NCI-H345 treated with DMSO at 0.1 percent for 48 hours (cell line): ENCODE measurements at regions not wholly inside any gene's neighbourhood (a gene's known extent, or its start where the extent isn't known, plus 50 kb on each side); places are given as distances from the start of the nearest gene placed in this dataset.

Experiments used
- DNase-seq: peaks from one replicate; lab custom pipeline; 2025; ENCODE audit not compliant: unreplicated experiment; lab: John Stamatoyannopoulos, UW

- DNase-seq: no peak
Observed at GRCh38 chr12:90281154-90281868, 572.7 kb upstream of the ATP2B1 start.

- no peak for DNase-seq
Observed at GRCh38 chr12:90280564-90281058, 572.0 kb upstream of the ATP2B1 start.

GRCh38 chr12:90280033-90280432 is 571.4 kb upstream of the ATP2B1 start:
- DNase-seq: no peak

GRCh38 chr12:90275088-90275487 is 566.5 kb upstream of the ATP2B1 start:
- no peak for DNase-seq

- DNase-seq: no peak
Observed at GRCh38 chr12:90274407-90274806, 565.8 kb upstream of the ATP2B1 start.

- DNase-seq: no peak
Observed at GRCh38 chr12:90268574-90268973, 559.9 kb upstream of the ATP2B1 start.

GRCh38 chr12:90262251-90262650 is 553.6 kb upstream of the ATP2B1 start:
- DNase-seq: no peak

GRCh38 chr12:90261283-90261682 is 552.6 kb upstream of the ATP2B1 start:
- DNase-seq: no peak

GRCh38 chr12:90260136-90260535 is 551.5 kb upstream of the ATP2B1 start:
- no peak for DNase-seq

GRCh38 chr12:90257927-90258624 is 549.4 kb upstream of the ATP2B1 start:
- DNase-seq: no peak

- no peak for DNase-seq
Observed at GRCh38 chr12:90254796-90255195, 546.2 kb upstream of the ATP2B1 start.

GRCh38 chr12:90253674-90254181 is 545.1 kb upstream of the ATP2B1 start:
- no peak for DNase-seq

- DNase-seq: no peak
Observed at GRCh38 chr12:90253136-90253535, 544.5 kb upstream of the ATP2B1 start.

- DNase-seq: no peak
Observed at GRCh38 chr12:90250766-90251165, 542.1 kb upstream of the ATP2B1 start.

- no peak for DNase-seq
Observed at GRCh38 chr12:90250042-90250441, 541.4 kb upstream of the ATP2B1 start.

GRCh38 chr12:90246688-90247087 is 538.0 kb upstream of the ATP2B1 start:
- no peak for DNase-seq

- DNase-seq: no peak
Observed at GRCh38 chr12:90245391-90245790, 536.8 kb upstream of the ATP2B1 start.

- no peak for DNase-seq
Observed at GRCh38 chr12:90244232-90244631, 535.6 kb upstream of the ATP2B1 start.

GRCh38 chr12:90243211-90243610 is 534.6 kb upstream of the ATP2B1 start:
- no peak for DNase-seq

- DNase-seq: no peak
Observed at GRCh38 chr12:90239732-90240260, 531.2 kb upstream of the ATP2B1 start.

GRCh38 chr12:90238663-90239271 is 530.1 kb upstream of the ATP2B1 start:
- DNase-seq: no peak

GRCh38 chr12:90237841-90238240 is 529.2 kb upstream of the ATP2B1 start:
- no peak for DNase-seq
